Common myeloid progenitor, CD34-positive (primary cell): ENCODE measurements at regions not wholly inside any gene's neighbourhood (a gene's known extent, or its start where the extent isn't known, plus 50 kb on each side); places are given as distances from the start of the nearest gene placed in this dataset.

Experiments
- CTCF ChIA-PET: fragments of 350-600 bp; sonication (Branson Sonifier 250); formaldehyde crosslinking; loops from one replicate; lab custom pipeline; 2021; ENCODE audit warnings: antibody characterized with exemption; lab: Charles Lee
- POLR2A ChIA-PET: fragments of 350-600 bp; sonication (Branson Sonifier 250); formaldehyde crosslinking; loops from one replicate; lab custom pipeline; 2021; ENCODE audit warnings: antibody characterized with exemption; lab: Charles Lee
- DNase-seq, 3 donors: peaks; one replicate each; pipeline versions ENCODE4 v3.0.0 to v3.0.0-alpha.2; 2013
- H3K27ac ChIP-seq, 2 experiments: 1 replicate in 1 of 2; 2 replicates in 1 of 2; pipeline ENCODE4 v1.7.0; 2013; ENCODE audit warnings: inconsistent platforms in 2 of 2, low read length in 2 of 2, mild to moderate bottlenecking in 2 of 2, low read depth in 1 of 2, moderate library complexity in 1 of 2; ENCODE audit not compliant: severe bottlenecking in 2 of 2, insufficient read depth in 1 of 2, poor library complexity in 1 of 2
- H3K27me3 ChIP-seq, 5 experiments: replicated peaks in 2 of 5; 1 replicate in 3 of 5; 2 replicates in 2 of 5; pipeline versions ENCODE4 v1.6.1 to v1.7.0; 2013; ENCODE audit warnings: low read length in 4 of 5, mild to moderate bottlenecking in 2 of 5, moderate library complexity in 2 of 5, inconsistent platforms in 1 of 5; ENCODE audit not compliant: insufficient read depth in 5 of 5, control insufficient read depth in 4 of 5
- H3K36me3 ChIP-seq, 4 experiments: 1 replicate in 2 of 4; 2 replicates in 2 of 4; pipeline versions ENCODE4 v1.6.1 to v1.7.0; 2013; ENCODE audit warnings: low read length in 3 of 4, control low read depth in 1 of 4, mild to moderate bottlenecking in 1 of 4; ENCODE audit not compliant: control insufficient read depth in 4 of 4, insufficient read depth in 4 of 4
- H3K4me1 ChIP-seq, 4 experiments: 1 replicate in 3 of 4; 2 replicates in 1 of 4; pipeline versions ENCODE4 v1.6.1 to v1.7.1; 2013; ENCODE audit warnings: low read length in 3 of 4, mild to moderate bottlenecking in 3 of 4, control low read depth in 1 of 4, inconsistent platforms in 1 of 4, moderate library complexity in 1 of 4; ENCODE audit not compliant: control insufficient read depth in 4 of 4, insufficient read depth in 4 of 4; ENCODE audit errors: control extremely low read depth in 1 of 4
- H3K4me3 ChIP-seq, 7 experiments: 1 replicate in 4 of 7; 2 replicates in 3 of 7; pipeline versions ENCODE4 v1.5.1 to v1.7.0; 2013; ENCODE audit warnings: mild to moderate bottlenecking in 7 of 7, low read length in 6 of 7, moderate library complexity in 6 of 7, inconsistent platforms in 2 of 7, low read depth in 2 of 7, control low read depth in 1 of 7; ENCODE audit not compliant: insufficient read depth in 4 of 7, control insufficient read depth in 1 of 7; ENCODE audit errors: extremely low read depth in 1 of 7
- H3K9me3 ChIP-seq, 5 experiments: 1 replicate in 4 of 5; 2 replicates in 1 of 5; pipeline versions ENCODE4 v1.6.1 to v1.7.1; 2013; ENCODE audit warnings: low read length in 4 of 5, mild to moderate bottlenecking in 2 of 5, inconsistent platforms in 1 of 5, low read depth in 1 of 5, moderate library complexity in 1 of 5; ENCODE audit not compliant: control insufficient read depth in 4 of 5, insufficient read depth in 2 of 5; ENCODE audit errors: control extremely low read depth in 1 of 5
- WGBS: methylation state at CpG from one replicate; pipeline ENCODE4 v1.1.5; 2013; ENCODE audit not compliant: insufficient coverage; 5-methylcytosine and 5-hydroxymethylcytosine counted together

DNA sequence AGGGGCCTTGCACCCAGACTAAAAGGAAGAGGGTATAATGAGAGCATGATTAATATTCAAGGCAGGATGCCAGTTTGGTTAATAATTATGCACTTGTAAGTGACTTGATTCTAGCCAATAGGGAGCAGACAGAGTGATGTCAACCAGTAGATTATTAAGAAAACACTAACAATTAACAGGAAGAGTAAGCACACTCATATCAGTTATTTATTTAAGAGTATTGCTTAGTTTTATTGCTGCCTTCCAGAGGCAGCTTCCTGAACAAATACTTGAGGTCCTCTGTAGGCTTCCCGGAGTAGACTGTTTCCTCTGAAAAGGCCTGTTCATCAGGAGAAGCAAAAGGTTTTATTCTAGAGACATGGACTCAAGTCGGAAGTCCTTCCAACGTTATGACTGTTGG is 129.1 kb upstream of the AFF2 start:
- POLR2A ChIA-PET, result no interaction called here
- WGBS, result 86% methylated on average over 3 of the region's 3 CpGs
- Histone ChIP-seq H3K9me3 (peaks cover 0 to 2% (median 0%) of the 10 kb centered on the region in 5 experiments), H3K4me3 (no peak overlapping the region), H3K27me3 (no peaks in the 10 kb centered on the region), H3K4me1 (peaks cover 0 to 3% (median 0%) of the 10 kb centered on the region in 4 experiments), H3K36me3 (no peaks in the 10 kb centered on the region), H3K27ac (no peak overlapping the region)
- CTCF ChIA-PET, result no interaction called here
- DNase-seq, result no peak

DNA sequence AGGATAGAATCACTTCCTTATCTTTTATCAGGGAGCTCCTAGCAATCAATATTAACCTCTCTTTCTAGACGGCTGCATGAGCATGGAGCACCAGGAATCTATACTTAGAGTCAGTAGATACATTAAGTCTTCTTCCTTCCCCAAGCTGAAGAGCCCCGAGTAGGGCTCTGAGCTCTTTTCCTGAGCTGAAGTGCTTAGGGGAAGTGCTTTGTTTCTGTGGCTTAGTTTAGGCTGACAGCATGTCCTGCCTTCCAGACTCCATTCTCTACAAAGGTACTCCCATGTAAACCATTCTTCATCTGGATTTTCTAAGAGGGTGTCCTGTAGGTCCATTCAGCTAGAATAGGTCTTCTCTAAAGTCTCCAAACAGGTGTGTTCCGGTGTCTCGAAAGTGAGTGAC is 127.5 kb upstream of the AFF2 start:
- ChIA-PET POLR2A (no interaction called here), CTCF (no interaction called here)
- H3K9me3 ChIP-seq, result peaks cover 0 to 2% (median 0%) of the 10 kb centered on the region in 5 experiments
- no peaks in the 10 kb centered on the region for H3K36me3 ChIP-seq
- H3K27ac ChIP-seq, result no peak overlapping the region
- WGBS, result 96% methylated on average over 2 of the region's 4 CpGs
- DNase-seq, result peak in 2 of 3 donors; percentile 22 to 25
- H3K4me3 ChIP-seq, result no peak overlapping the region
- H3K4me1 ChIP-seq, result peaks cover 0 to 3% (median 0%) of the 10 kb centered on the region in 4 experiments
- no peaks in the 10 kb centered on the region for H3K27me3 ChIP-seq

DNA sequence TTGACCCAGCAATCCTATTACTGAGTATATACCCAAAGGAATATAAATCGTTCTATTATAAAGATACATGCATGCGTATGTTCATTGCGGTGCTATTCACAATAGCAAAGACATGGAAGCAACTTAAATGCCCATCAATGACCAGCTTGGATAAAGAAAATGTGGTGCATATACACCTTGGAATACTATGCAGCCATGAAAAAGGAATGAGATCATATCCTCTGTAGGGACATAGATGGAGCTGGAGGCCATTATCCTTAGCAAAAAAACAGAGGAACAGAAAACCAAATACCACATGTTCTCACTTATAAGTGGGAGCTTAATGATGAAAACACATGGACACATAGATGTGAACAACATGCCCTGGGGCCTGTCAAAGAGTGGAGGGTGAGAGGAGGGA is 124.1 kb upstream of the AFF2 start:
- Histone ChIP-seq H3K27me3 (no peaks in the 10 kb centered on the region), H3K4me1 (peaks cover 2 to 16% (median 12%) of the 10 kb centered on the region in 4 experiments), H3K9me3 (peaks cover 0 to 3% (median 0%) of the 10 kb centered on the region in 5 experiments), H3K27ac (no peak overlapping the region), H3K4me3 (no peak overlapping the region), H3K36me3 (no peaks in the 10 kb centered on the region)
- no CpG with 5 or more reads among the region's 3 CpGs for WGBS
- ChIA-PET CTCF (no interaction called here), POLR2A (no interaction called here)
- DNase-seq, result no peak

DNA sequence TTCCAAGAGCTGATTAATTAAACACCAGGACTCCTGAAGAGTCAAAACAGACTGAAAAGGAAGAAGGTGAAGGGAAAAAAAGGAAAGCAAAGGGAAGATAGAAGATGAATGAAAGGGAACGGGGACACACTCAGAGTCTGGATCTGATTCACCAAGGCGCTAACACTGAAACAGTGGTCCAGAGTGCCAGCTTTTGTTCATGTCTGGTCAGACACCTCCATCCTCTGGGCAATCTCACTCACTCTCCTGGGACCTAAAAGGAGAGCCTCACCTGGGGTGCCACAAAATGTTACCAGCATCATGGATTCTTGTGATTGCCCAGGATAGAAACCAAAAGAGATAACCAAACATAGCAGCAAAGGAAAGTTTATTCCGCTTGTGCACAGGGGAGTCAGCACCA is 120.3 kb upstream of the AFF2 start:
- H3K9me3 ChIP-seq, result peaks cover 0 to 3% (median 0%) of the 10 kb centered on the region in 5 experiments
- DNase-seq, result peak in 1 of 3 donors; percentile 0
- POLR2A ChIA-PET, result no interaction called here
- peaks cover 2 to 20% (median 14%) of the 10 kb centered on the region in 4 experiments for H3K4me1 ChIP-seq
- CTCF ChIA-PET, result interaction anchor here (0.8 kb wide), 1 partner anchor 374 kb away, joined by 3 read pairs; no protein-coding TSS in a partner anchor
- H3K27ac ChIP-seq, result peak overlapping the region in 1 of 2 experiments; percentile 33
- no peak overlapping the region for H3K4me3 ChIP-seq
- no peaks in the 10 kb centered on the region for H3K27me3 ChIP-seq
- H3K36me3 ChIP-seq, result no peaks in the 10 kb centered on the region
- WGBS, result 90% methylated on average over 3 of the region's 3 CpGs

DNA sequence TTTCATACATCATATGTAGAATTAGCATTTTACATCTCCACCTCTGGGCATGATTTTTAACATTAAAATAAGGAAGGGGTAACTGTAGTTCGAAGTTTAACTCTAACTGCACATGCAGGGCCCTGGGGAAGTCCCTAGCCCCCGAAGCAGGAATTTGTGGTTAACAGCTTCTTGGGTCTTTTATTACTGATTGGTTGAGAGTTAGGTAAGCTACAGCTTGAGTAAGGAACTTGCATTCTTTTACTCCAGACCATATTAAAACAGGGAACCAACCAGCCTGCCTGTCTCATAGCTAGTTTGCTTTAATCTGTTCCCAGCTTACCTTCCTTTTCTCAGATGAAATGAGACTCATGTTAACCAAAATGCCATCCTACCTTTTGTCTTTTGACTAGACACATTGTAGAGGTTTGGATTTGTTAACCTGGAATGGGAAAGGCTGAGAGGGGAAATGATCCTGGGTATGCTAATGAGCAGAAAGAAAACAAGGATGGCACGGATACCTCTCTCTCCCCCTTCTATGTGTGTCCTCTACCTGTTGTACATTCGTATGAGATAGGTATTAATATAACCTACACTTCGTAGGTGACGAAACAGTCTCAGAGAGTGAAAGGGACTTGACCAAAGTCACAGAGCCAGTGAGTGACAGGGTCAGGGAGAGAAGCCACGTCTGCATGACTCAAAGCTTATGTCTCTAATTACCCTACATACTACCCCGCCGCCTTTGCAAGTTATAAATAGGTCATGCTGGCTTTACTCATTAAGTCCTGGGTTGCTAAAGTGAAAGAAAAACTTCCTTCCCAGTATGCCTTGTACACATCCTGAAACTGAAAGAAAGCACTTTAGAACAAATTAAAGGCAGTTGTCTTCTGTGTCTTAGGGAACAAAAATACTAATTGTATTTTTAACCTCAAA is 119.5 kb upstream of the AFF2 start:
- peak overlapping the region in 5 of 7 experiments; percentile 16 to 63 (median 44) for H3K4me3 ChIP-seq
- 40% methylated on average over 1 of the region's 9 CpGs for WGBS
- H3K27me3 ChIP-seq, result no peaks in the 10 kb centered on the region
- DNase-seq, result peak; percentile 65 to 92 (median 88)
- POLR2A ChIA-PET, result interaction anchor here (0.7 kb wide), 1 partner anchor 229 kb away, joined by 3 read pairs; no protein-coding TSS in a partner anchor
- CTCF ChIA-PET, result interaction anchor here (0.8 kb wide), 1 partner anchor 373 kb away, joined by 3 read pairs; no protein-coding TSS in a partner anchor
- peak overlapping the region in 1 of 2 experiments; percentile 33 for H3K27ac ChIP-seq
- peaks cover 0 to 1% (median 0%) of the 10 kb centered on the region in 5 experiments for H3K9me3 ChIP-seq
- H3K4me1 ChIP-seq, result peaks cover 2 to 20% (median 14%) of the 10 kb centered on the region in 4 experiments
- H3K36me3 ChIP-seq, result no peaks in the 10 kb centered on the region

DNA sequence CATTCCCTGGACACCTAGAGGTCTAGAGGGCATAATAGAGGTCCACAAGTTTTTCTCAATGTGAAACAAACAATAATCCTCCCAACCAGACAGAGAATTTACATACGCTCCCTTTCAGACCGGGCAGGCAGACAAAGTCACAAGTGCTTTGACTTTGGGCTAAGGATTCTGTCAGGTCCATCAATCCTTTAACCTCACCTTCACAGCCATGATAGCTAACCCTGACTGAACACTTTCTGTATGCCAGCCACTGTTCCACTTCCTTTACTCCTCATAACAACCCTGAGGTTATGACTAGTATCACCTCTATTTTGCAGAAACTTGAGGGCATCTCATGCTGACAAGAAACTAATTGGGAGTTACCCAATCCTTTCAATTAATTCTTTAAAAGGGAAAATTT is 118.8 kb upstream of the AFF2 start:
- POLR2A ChIA-PET, result no interaction called here
- peak in 2 of 3 donors; percentile 6 to 15 for DNase-seq

DNA sequence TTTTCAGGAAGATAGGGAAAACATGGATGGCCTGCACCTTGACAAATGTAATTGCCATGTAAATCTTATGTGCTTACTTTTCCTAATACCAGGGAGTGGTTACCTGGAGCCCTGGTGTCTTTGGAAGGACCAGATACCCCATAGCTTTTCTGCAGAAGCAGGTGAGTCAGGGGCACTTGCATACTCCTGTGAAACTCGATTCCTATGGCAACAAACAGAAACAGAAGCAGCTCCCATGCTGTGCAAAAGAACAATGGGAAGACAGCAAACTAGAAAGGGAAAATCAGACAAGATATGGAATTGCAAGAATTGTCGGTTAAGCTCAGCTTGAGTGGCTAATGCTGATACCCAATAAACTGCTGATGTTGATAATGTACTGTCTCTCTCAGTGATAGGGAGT is 117.4 kb upstream of the AFF2 start:
- Histone ChIP-seq H3K9me3 (peaks cover 0 to 1% (median 0%) of the 10 kb centered on the region in 5 experiments), H3K27me3 (no peaks in the 10 kb centered on the region), H3K36me3 (no peaks in the 10 kb centered on the region), H3K4me3 (no peak overlapping the region), H3K4me1 (peaks cover 2 to 20% (median 14%) of the 10 kb centered on the region in 4 experiments), H3K27ac (no peak overlapping the region)
- POLR2A ChIA-PET, result no interaction called here
- no peak for DNase-seq
- CTCF ChIA-PET, result no interaction called here
- 76% methylated on average over 2 of the region's 2 CpGs for WGBS

More for the DNA sequence above, 118.8 kb upstream of the AFF2 start:
- Histone ChIP-seq H3K36me3 (no peaks in the 10 kb centered on the region), H3K27me3 (no peaks in the 10 kb centered on the region), H3K4me3 (peak overlapping the region in 4 of 7 experiments; percentile 16 to 63 (median 47)), H3K4me1 (peaks cover 2 to 20% (median 14%) of the 10 kb centered on the region in 4 experiments), H3K9me3 (peaks cover 0 to 1% (median 0%) of the 10 kb centered on the region in 5 experiments), H3K27ac (peak overlapping the region in 1 of 2 experiments; percentile 33)
- 70% methylated on average over 2 of the region's 2 CpGs for WGBS
- CTCF ChIA-PET, result no interaction called here
